ENCODE measurements at regions not wholly inside any gene's neighbourhood (a gene's known extent, or its start where the extent isn't known, plus 50 kb on each side); places are given as distances from the start of the nearest gene placed in this dataset.

DNA sequence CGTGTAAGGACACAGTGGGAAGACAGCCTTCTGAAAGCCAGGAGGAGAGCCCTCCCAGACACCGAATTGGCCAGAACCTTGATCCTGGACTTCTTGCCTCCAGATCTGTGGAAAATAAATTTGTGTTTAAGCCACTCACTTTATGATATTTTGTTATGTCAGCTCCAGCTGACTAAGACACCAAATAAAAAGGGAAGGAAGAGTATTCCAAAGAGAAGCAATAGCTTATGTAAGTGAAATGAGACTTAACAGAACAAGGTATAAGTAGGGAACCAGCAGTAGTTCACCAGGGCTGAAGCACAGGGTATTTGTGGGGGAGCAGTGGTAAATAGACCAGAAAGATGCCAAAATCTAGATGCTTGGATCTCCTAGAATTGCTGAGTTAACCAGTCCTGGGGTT, 94.2 kb upstream of the WLS start:
- H3K36me3 ChIP-seq (ENCODE audit: control insufficient read depth, insufficient read depth, low read length) = no peaks in the 10 kb centered on the region
- BruUV-seq (replicated peaks) = no TSS peak
- TF ChIP-seq, protein P1, sequence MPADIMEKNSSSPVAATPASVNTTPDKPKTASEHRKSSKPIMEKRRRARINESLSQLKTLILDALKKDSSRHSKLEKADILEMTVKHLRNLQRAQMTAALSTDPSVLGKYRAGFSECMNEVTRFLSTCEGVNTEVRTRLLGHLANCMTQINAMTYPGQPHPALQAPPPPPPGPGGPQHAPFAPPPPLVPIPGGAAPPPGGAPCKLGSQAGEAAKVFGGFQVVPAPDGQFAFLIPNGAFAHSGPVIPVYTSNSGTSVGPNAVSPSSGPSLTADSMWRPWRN (IDR thresholded peaks at IDR 0.05; ENCODE audit: low read depth) = no peak
- TF ChIP-seq, protein P2, sequence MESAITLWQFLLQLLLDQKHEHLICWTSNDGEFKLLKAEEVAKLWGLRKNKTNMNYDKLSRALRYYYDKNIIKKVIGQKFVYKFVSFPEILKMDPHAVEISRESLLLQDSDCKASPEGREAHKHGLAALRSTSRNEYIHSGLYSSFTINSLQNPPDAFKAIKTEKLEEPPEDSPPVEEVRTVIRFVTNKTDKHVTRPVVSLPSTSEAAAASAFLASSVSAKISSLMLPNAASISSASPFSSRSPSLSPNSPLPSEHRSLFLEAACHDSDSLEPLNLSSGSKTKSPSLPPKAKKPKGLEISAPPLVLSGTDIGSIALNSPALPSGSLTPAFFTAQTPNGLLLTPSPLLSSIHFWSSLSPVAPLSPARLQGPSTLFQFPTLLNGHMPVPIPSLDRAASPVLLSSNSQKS (CRISPR knock-in tag; IDR thresholded peaks at IDR 0.05) = no peak
- no peak for TF ChIP-seq PTRF (tag; IDR thresholded peaks at IDR 0.05)
- no peak for TF ChIP-seq POLR2AphosphoS2 (IDR thresholded peaks at IDR 0.05; ENCODE audit: low read length)
- TF ChIP-seq, protein P3, sequence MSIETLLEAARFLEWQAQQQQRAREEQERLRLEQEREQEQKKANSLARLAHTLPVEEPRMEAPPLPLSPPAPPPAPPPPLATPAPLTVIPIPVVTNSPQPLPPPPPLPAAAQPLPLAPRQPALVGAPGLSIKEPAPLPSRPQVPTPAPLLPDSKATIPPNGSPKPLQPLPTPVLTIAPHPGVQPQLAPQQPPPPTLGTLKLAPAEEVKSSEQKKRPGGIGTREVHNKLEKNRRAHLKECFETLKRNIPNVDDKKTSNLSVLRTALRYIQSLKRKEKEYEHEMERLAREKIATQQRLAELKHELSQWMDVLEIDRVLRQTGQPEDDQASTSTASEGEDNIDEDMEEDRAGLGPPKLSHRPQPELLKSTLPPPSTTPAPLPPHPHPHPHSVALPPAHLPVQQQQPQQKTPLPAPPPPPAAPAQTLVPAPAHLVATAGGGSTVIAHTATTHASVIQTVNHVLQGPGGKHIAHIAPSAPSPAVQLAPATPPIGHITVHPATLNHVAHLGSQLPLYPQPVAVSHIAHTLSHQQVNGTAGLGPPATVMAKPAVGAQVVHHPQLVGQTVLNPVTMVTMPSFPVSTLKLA (conservative IDR thresholded peaks at IDR 0.05) = no peak
- no peak for TF ChIP-seq EHMT2 (IDR thresholded peaks at IDR 0.05)

More for the DNA sequence above, 94.2 kb upstream of the WLS start:
- no peak for FAIRE-seq
- Histone ChIP-seq H2AFZ (ENCODE audit: low read depth, low read length) (no peak overlapping the region), H3K9me1 (ENCODE audit: control insufficient read depth, insufficient read depth, low read length) (no peaks in the 10 kb centered on the region), H4K20me1 (replicated peaks; ENCODE audit: control insufficient read depth, insufficient read depth, low read length) (no peaks in the 10 kb centered on the region), H3K79me2 (ENCODE audit: control insufficient read depth, insufficient read depth, low read length) (no peaks in the 10 kb centered on the region), H3K4me1 (replicated peaks in 1 of 2; ENCODE audit: control insufficient read depth in 2 of 2, insufficient read depth in 2 of 2, low read length in 2 of 2) (no peaks in the 10 kb centered on the region), H3K9me3 (replicated peaks; ENCODE audit: control insufficient read depth, insufficient read depth, low read depth, low read length) (no peaks in the 10 kb centered on the region), H3K27me3 (ENCODE audit: control insufficient read depth in 2 of 2, insufficient read depth in 2 of 2, low read length in 2 of 2) (no peaks in the 10 kb centered on the region; a peak in 1 of 5 replicates), H3K4me3 (no peak overlapping the region), H3K4me2 (ENCODE audit: insufficient read depth, low read length) (no peak overlapping the region), H3K9ac (ENCODE audit: insufficient read depth in 1 of 2, low read depth in 2 of 2, low read length in 2 of 2) (no peak overlapping the region), H3K27ac (ENCODE audit: extremely low read depth, low read depth, low read length) (no peak overlapping the region)
- WGBS (ENCODE audit: insufficient coverage, low coverage, missing lambda C conversion rate) = 0% methylated on average over 2 of the region's 2 CpGs
- no peak for ATAC-seq
- in situ Hi-C loops (cut with MboI) = loop anchor here (25.0 kb wide), 1 partner anchor 789 kb away; no protein-coding TSS in a partner anchor
- ChIA-PET POLR2A (interaction anchor here (1.0 kb wide), 1 partner anchor 185 kb away, joined by 3 read pairs; no protein-coding TSS in a partner anchor), CTCF (ENCODE audit: low intra/inter-chr PET ratio) (no interaction called here)
- DNase-seq (ENCODE audit: extremely low read depth in 1 of 4, low spot score in 3 of 4) = no peak
- intact Hi-C loops (cut with micrococcal nuclease) = no loop called here
